Naive thymus-derived CD4-positive, alpha-beta T cell (primary cell): ENCODE measurements at regions not wholly inside any gene's neighbourhood (a gene's known extent, or its start where the extent isn't known, plus 50 kb on each side); places are given as distances from the start of the nearest gene placed in this dataset.

Experiments used
- ATAC-seq: fragments of 150-1000 bp; cut with Tn5 transposase; 2 replicates; pipeline ENCODE4 v1.10.0; 2021; ENCODE audit warnings: mild to moderate bottlenecking, moderate library complexity
- CTCF ChIA-PET: fragments of 350-600 bp; sonication (Branson Sonifier 250); formaldehyde crosslinking; loops from one replicate; lab custom pipeline; 2021; ENCODE audit warnings: antibody characterized with exemption; lab: Charles Lee
- POLR2A ChIA-PET: fragments of 350-600 bp; sonication (Branson Sonifier 250); formaldehyde crosslinking; loops from one replicate; lab custom pipeline; 2021; ENCODE audit warnings: antibody characterized with exemption, inconsistent platforms; lab: Charles Lee
- DNase-seq, 9 donors: peaks; one replicate each; pipeline versions ENCODE4 v3.0.0 to v3.0.0-alpha.2; 2020 to 2022; ENCODE audit warnings: mixed read lengths in 1 of 9
- H3K27ac ChIP-seq: one replicate; pipeline ENCODE4 v1.7.0; 2013; ENCODE audit warnings: mild to moderate bottlenecking, low read depth, low read length, moderate library complexity
- H3K27me3 ChIP-seq, 2 donors: one replicate each; pipeline ENCODE4 v1.7.0; 2013; ENCODE audit warnings: low read length in 2 of 2, mild to moderate bottlenecking in 2 of 2, moderate library complexity in 2 of 2; ENCODE audit not compliant: control insufficient read depth in 2 of 2, insufficient read depth in 2 of 2
- H3K36me3 ChIP-seq, 3 experiments: 1 replicate in 2 of 3; 2 replicates in 1 of 3; pipeline ENCODE4 v1.7.0; 2013; ENCODE audit warnings: low read length in 3 of 3, mild to moderate bottlenecking in 3 of 3, moderate library complexity in 1 of 3; ENCODE audit not compliant: insufficient read depth in 3 of 3, control insufficient read depth in 2 of 3
- H3K4me1 ChIP-seq, 2 donors: one replicate each; pipeline ENCODE4 v1.7.0; 2013; ENCODE audit warnings: low read length in 2 of 2, mild to moderate bottlenecking in 2 of 2, moderate library complexity in 1 of 2; ENCODE audit not compliant: control insufficient read depth in 2 of 2, insufficient read depth in 2 of 2
- H3K4me3 ChIP-seq: 2 replicates; pipeline ENCODE4 v1.7.0; 2013; ENCODE audit warnings: mild to moderate bottlenecking, low read length
- H3K9me3 ChIP-seq, 3 experiments: 1 replicate in 2 of 3; 2 replicates in 1 of 3; pipeline ENCODE4 v1.7.0; 2013; ENCODE audit warnings: low read length in 3 of 3; ENCODE audit not compliant: control insufficient read depth in 2 of 3
- H3K27ac Mint-ChIP-seq, 9 donors: one replicate each; pipeline ENCODE4 v1.8.0; 2020 to 2022; ENCODE audit warnings: mixed read lengths in 9 of 9, mild to moderate bottlenecking in 8 of 9, moderate library complexity in 5 of 9, inconsistent platforms in 2 of 9
- H3K27me3 Mint-ChIP-seq, 5 donors: one replicate each; pipeline ENCODE4 v1.8.0; 2021 to 2022; ENCODE audit warnings: mixed read lengths in 5 of 5, mild to moderate bottlenecking in 1 of 5
- H3K36me3 Mint-ChIP-seq, 5 donors: one replicate each; pipeline ENCODE4 v1.8.0; 2020 to 2022; ENCODE audit warnings: mixed read lengths in 5 of 5, mild to moderate bottlenecking in 3 of 5, inconsistent platforms in 1 of 5
- H3K4me1 Mint-ChIP-seq, 7 donors: one replicate each; pipeline ENCODE4 v1.8.0; 2020 to 2022; ENCODE audit warnings: mixed read lengths in 7 of 7, mild to moderate bottlenecking in 3 of 7, inconsistent platforms in 1 of 7
- H3K4me3 Mint-ChIP-seq, 10 donors: one replicate each; pipeline ENCODE4 v1.8.0; 2020 to 2022; ENCODE audit warnings: mild to moderate bottlenecking in 10 of 10, mixed read lengths in 10 of 10, moderate library complexity in 6 of 10, inconsistent platforms in 2 of 10
- H3K9me3 Mint-ChIP-seq, 11 donors: one replicate each; pipeline ENCODE4 v1.8.0; 2020 to 2022; ENCODE audit warnings: mixed read lengths in 11 of 11, mild to moderate bottlenecking in 4 of 11, inconsistent platforms in 1 of 11, moderate library complexity in 1 of 11
- intact Hi-C, 2 donors: fragments of 100-400 bp; cut with micrococcal nuclease; formaldehyde crosslinking; loops; one replicate each; pipeline ENCODE4 v1.15.1; 2023

DNA sequence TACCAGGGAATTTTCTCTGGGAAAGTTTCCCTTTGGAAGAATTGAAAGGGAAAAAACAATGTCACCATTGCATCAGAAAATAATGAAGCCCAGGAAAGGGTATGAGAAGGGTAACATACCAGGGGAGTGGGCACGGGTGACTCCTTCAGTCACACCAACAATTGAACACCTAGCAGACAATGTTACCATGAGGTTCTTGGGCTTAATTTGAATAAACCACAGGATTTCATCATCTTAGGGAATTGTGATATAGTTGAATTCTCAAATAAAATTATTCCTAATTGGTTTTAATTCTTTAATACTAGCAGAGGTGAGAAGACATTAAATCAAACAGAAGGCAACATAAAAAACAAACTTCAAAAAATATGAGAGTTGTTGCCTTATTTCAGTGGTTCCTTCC, 73.7 kb upstream of the RREB1 start:
- no peaks in the 10 kb centered on the region for H3K9me3 ChIP-seq
- Mint-ChIP-seq H3K9me3 (peaks cover 0 to 5% (median 0%) of the 10 kb centered on the region in 11 donors), H3K4me3 (no peak overlapping the region), H3K36me3 (peaks cover 0 to 3% (median 0%) of the 10 kb centered on the region in 5 donors), H3K27me3 (peaks cover 0 to 54% (median 0%) of the 10 kb centered on the region in 5 donors), H3K27ac (no peak overlapping the region), H3K4me1 (peaks cover 0 to 3% (median 0%) of the 10 kb centered on the region in 7 donors)
- H3K4me1 ChIP-seq = no peaks in the 10 kb centered on the region
- no peak overlapping the region for H3K27ac ChIP-seq
- POLR2A ChIA-PET = no interaction called here
- intact Hi-C loops = loop anchor here in 1 of 2 donors (10.0 kb wide), 1 partner anchor 211 kb away; no protein-coding TSS in a partner anchor
- CTCF ChIA-PET = no interaction called here
- ATAC-seq = no peak
- no peak for DNase-seq
- H3K36me3 ChIP-seq = no peaks in the 10 kb centered on the region
- H3K4me3 ChIP-seq = no peak overlapping the region
- H3K27me3 ChIP-seq = no peaks in the 10 kb centered on the region

- Mint-ChIP-seq H3K27me3 (peaks cover 0 to 39% (median 0%) of the 10 kb centered on the region in 5 donors), H3K36me3 (peaks cover 0 to 3% (median 0%) of the 10 kb centered on the region in 5 donors), H3K4me1 (peaks cover 0 to 3% (median 0%) of the 10 kb centered on the region in 7 donors), H3K4me3 (no peak overlapping the region), H3K9me3 (peaks cover 0 to 5% (median 0%) of the 10 kb centered on the region in 11 donors), H3K27ac (no peak overlapping the region)
- ATAC-seq (no peak), DNase-seq (no peak)
- no peak overlapping the region for H3K4me3 ChIP-seq
- intact Hi-C loops = loop anchor here in 1 of 2 donors (10.0 kb wide), 1 partner anchor 209 kb away; no protein-coding TSS in a partner anchor
- CTCF ChIA-PET = no interaction called here
- no peaks in the 10 kb centered on the region for H3K4me1 ChIP-seq
- no peaks in the 10 kb centered on the region for H3K9me3 ChIP-seq
- POLR2A ChIA-PET = interaction anchor here (1.0 kb wide), 1 partner anchor 159 kb away, joined by 3 read pairs; no protein-coding TSS in a partner anchor
- no peak overlapping the region for H3K27ac ChIP-seq
- no peaks in the 10 kb centered on the region for H3K36me3 ChIP-seq
- no peaks in the 10 kb centered on the region for H3K27me3 ChIP-seq
These were observed 71.9 kb upstream of the RREB1 start for GRCh38 chr6:7035837-7036249.

- no peaks in the 10 kb centered on the region for H3K9me3 ChIP-seq
- Mint-ChIP-seq H3K9me3 (peaks cover 0 to 5% (median 0%) of the 10 kb centered on the region in 11 donors), H3K27me3 (peaks cover 0 to 37% (median 0%) of the 10 kb centered on the region in 5 donors), H3K4me1 (peaks cover 12 to 22% (median 15%) of the 10 kb centered on the region in 7 donors), H3K27ac (peak overlapping the region in 2 of 9 donors; percentile 5 to 34), H3K4me3 (peak overlapping the region in 1 of 10 donors; percentile 58), H3K36me3 (peaks cover 0 to 1% (median 0%) of the 10 kb centered on the region in 5 donors)
- no peak for DNase-seq
- no peak overlapping the region for H3K4me3 ChIP-seq
- no peak for ATAC-seq
- H3K27me3 ChIP-seq = no peaks in the 10 kb centered on the region
- CTCF ChIA-PET = no interaction called here
- no peaks in the 10 kb centered on the region for H3K36me3 ChIP-seq
- peaks cover 0 to 8% of the 10 kb centered on the region in 2 donors for H3K4me1 ChIP-seq
- POLR2A ChIA-PET = no interaction called here
- no peak overlapping the region for H3K27ac ChIP-seq
- intact Hi-C loops = no loop called here
These were observed 66.2 kb upstream of the RREB1 start for GRCh38 chr6:7041511-7042026.

DNA sequence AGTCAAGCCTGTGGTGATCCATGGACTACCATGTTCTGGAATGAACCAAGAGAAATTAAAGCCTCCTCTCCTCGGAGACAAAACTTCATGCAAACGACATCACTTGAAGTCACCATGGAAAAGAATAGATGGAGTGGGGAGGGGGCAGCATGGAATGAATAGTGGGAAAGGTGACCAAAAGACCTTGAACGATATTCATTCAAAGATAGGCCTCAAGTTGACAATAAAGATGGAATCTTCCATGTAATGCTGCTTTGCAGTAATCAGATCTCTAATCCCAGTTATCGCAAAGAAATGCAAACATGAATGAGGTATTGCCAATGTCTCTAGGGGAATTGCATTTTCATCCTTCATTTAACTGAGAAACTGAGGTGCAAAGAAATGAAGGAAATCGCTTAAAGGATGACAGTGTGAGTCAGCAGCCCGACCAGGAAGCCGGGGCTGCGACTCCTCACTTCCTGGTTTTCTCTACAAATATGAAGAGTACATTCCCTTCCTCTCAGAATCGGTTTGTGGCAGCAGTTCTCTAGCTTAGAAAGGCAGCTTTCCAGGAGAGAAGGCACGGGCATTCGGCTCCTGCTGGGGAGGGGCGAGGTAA, 65.6 kb upstream of the RREB1 start:
- Histone ChIP-seq H3K9me3 (no peaks in the 10 kb centered on the region), H3K36me3 (no peaks in the 10 kb centered on the region), H3K27ac (no peak overlapping the region), H3K27me3 (no peaks in the 10 kb centered on the region), H3K4me3 (no peak overlapping the region), H3K4me1 (peaks cover 0 to 8% of the 10 kb centered on the region in 2 donors)
- peaks cover 0 to 38% (median 0%) of the 10 kb centered on the region in 5 donors for H3K27me3 Mint-ChIP-seq
- ATAC-seq (no peak), DNase-seq (no peak)
- CTCF ChIA-PET = interaction anchor here (0.5 kb wide), 1 partner anchor 32 kb away, joined by 3 read pairs; no protein-coding TSS in a partner anchor
- intact Hi-C loops = no loop called here
- POLR2A ChIA-PET = no interaction called here
- H3K9me3 Mint-ChIP-seq = peaks cover 0 to 5% (median 0%) of the 10 kb centered on the region in 11 donors
- H3K27ac Mint-ChIP-seq = peak overlapping the region in 4 of 9 donors; percentile 6 to 47 (median 38)
- peak overlapping the region in 2 of 10 donors; percentile 26 to 28 for H3K4me3 Mint-ChIP-seq
- H3K36me3 Mint-ChIP-seq = peaks cover 0 to 1% (median 0%) of the 10 kb centered on the region in 5 donors
- peaks cover 12 to 22% (median 15%) of the 10 kb centered on the region in 7 donors for H3K4me1 Mint-ChIP-seq

DNA sequence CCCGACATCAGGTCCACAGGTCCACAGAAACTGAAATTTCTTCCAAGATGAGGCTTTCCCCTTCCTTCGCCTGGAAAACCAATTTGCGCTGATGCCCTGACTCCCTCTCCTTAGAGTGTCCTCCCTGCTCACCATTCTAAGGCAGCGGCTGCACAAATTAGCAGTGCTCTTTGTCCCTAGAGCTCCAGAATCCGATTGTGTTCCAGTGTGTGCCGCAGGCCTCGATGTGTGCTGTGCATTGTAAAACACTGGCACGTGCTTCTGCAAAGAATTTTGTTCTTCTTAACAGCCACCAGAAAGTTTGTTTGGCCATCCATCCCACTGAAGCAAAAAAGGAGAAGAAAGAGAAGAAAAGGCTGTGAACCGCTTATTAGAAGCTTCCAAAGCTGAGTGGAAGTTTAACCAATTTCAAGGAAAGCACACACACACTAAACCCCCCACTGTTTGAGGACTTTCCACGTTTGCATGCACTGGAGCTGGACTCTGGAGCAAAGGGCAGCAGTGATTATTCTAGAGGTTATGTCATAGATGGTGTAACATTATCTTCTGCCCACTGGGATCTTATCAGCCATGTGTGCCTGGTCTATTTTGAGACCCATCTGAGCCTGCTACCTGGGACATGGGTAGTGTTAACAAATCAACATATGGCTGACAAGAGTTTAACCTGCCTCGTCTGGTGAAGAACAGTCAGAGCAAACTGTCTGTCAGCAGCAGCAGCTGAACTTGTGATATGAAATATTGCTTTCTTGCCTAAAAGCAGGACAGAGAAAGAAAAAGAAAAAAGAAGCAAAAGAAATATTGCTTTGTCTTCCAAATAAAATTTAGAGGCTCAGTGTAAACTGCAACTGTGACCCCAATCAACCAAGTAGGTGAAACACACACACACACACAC, 64.9 kb upstream of the RREB1 start:
- Mint-ChIP-seq H3K4me3 (peak overlapping the region in 2 of 10 donors; percentile 8 to 26), H3K4me1 (peaks cover 12 to 22% (median 15%) of the 10 kb centered on the region in 7 donors), H3K9me3 (peaks cover 0 to 5% (median 0%) of the 10 kb centered on the region in 11 donors), H3K27ac (peak overlapping the region in 3 of 9 donors; percentile 6 to 80 (median 41)), H3K36me3 (peaks cover 0 to 1% (median 0%) of the 10 kb centered on the region in 5 donors), H3K27me3 (peaks cover 0 to 39% (median 0%) of the 10 kb centered on the region in 5 donors)
- DNase-seq (no peak), ATAC-seq (no peak)
- Histone ChIP-seq H3K27me3 (no peaks in the 10 kb centered on the region), H3K4me3 (no peak overlapping the region), H3K27ac (no peak overlapping the region), H3K9me3 (no peaks in the 10 kb centered on the region), H3K4me1 (peaks cover 0 to 8% of the 10 kb centered on the region in 2 donors), H3K36me3 (no peaks in the 10 kb centered on the region)
- intact Hi-C loops = no loop called here
- ChIA-PET CTCF (interaction anchor here (0.5 kb wide), 1 partner anchor 31 kb away, joined by 3 read pairs; no protein-coding TSS in a partner anchor), POLR2A (interaction anchor here (0.7 kb wide), 1 partner anchor 45 kb away, joined by 3 read pairs; no protein-coding TSS in a partner anchor)

GRCh38 chr6:7045331-7045730, 62.4 kb upstream of the RREB1 start:
- peaks cover 0 to 1% (median 0%) of the 10 kb centered on the region in 5 donors for H3K36me3 Mint-ChIP-seq
- no peaks in the 10 kb centered on the region for H3K27me3 ChIP-seq
- ChIA-PET POLR2A (no interaction called here), CTCF (interaction anchor here (0.7 kb wide), 1 partner anchor 98 kb away, joined by 4 read pairs; no protein-coding TSS in a partner anchor)
- H3K27me3 Mint-ChIP-seq = peaks cover 0 to 55% (median 0%) of the 10 kb centered on the region in 5 donors
- H3K4me3 ChIP-seq = no peak overlapping the region
- no peak overlapping the region for H3K4me3 Mint-ChIP-seq
- DNase-seq (no peak), ATAC-seq (no peak)
- no peak overlapping the region for H3K27ac Mint-ChIP-seq
- H3K4me1 Mint-ChIP-seq = peaks cover 12 to 22% (median 15%) of the 10 kb centered on the region in 7 donors
- no peaks in the 10 kb centered on the region for H3K9me3 Mint-ChIP-seq
- peaks cover 0 to 8% of the 10 kb centered on the region in 2 donors for H3K4me1 ChIP-seq
- no peak overlapping the region for H3K27ac ChIP-seq
- intact Hi-C loops = no loop called here
- H3K9me3 ChIP-seq = no peaks in the 10 kb centered on the region
- no peaks in the 10 kb centered on the region for H3K36me3 ChIP-seq
